ENCODE measurements at regions not wholly inside any gene's neighbourhood (a gene's known extent, or its start where the extent isn't known, plus 50 kb on each side); places are given as distances from the start of the nearest gene placed in this dataset.

GRCh38 chr14:105737504-105738246, 211.3 kb downstream of the TMEM121 start:
- TF ChIP-seq POLR2AphosphoS5 (IDR thresholded peaks at IDR 0.05; ENCODE audit: insufficient read depth in 1 of 2, low read depth in 1 of 2) (no peak), CTCF (IDR thresholded peaks at IDR 0.05) (no peak)
